K562 (cell line): ENCODE measurements at regions not wholly inside any gene's neighbourhood (a gene's known extent, or its start where the extent isn't known, plus 50 kb on each side); places are given as distances from the start of the nearest gene placed in this dataset.
"Not testable (repeated sequence)": the region's sequence is repeated elsewhere in the genome, so short reads cannot be mapped to it uniquely, and the experiment has no call there.

ENCODE experiments used
- BRD4 ChIP-seq: fragments of 200-600 bp; sonication (generic); IDR thresholded peaks from 2 replicates; pipeline ENCODE4 v1.6.1; 2017; ENCODE audit warnings: inconsistent platforms
- CHD1 ChIP-seq: fragments of 200-600 bp; sonication (generic); IDR thresholded peaks from one replicate; pipeline ENCODE4 v1.6.1; 2012; ENCODE audit warnings: mild to moderate bottlenecking, moderate library complexity, low read length, inconsistent platforms
- EZH2 ChIP-seq: IDR thresholded peaks from 2 replicates; pipeline ENCODE4 v1.6.1; 2012; ENCODE audit warnings: low read depth, mild to moderate bottlenecking, inconsistent platforms, low read length, borderline replicate concordance
- JUND ChIP-seq, 2 experiments: IDR thresholded peaks; 2 replicates in 1 of 2; 3 replicates in 1 of 2; pipeline ENCODE4 v1.6.1; 2011; ENCODE audit warnings: borderline replicate concordance in 2 of 2, low read depth in 2 of 2, low read length in 2 of 2, improper control_type of control experiment in 1 of 2, missing biosample characterization in 1 of 2, missing genetic modification characterization in 1 of 2, missing genetic modification reagents in 1 of 2
- TF ChIP-seq, protein P1 (sequence below), 3 experiments: IDR thresholded peaks in 2 of 3; conservative IDR thresholded peaks in 1 of 3; 2 replicates each; pipeline ENCODE4 v1.5.1; 2011 to 2012; ENCODE audit warnings: low read length in 3 of 3, mild to moderate bottlenecking in 3 of 3, control low read depth in 2 of 3, improper control_type of control experiment in 1 of 3, inconsistent platforms in 1 of 3, low read depth in 1 of 3, mixed read lengths in 1 of 3, moderate library complexity in 1 of 3; ENCODE audit not compliant: insufficient read depth in 2 of 3
- TF ChIP-seq, protein P2 (sequence below), 2 experiments: fragments of 450-650 bp; formaldehyde crosslinking in 1 of 2; IDR thresholded peaks; 2 replicates each; pipeline versions ENCODE4 v1.4.0 to v1.6.1; 2014 to 2020; ENCODE audit warnings: mild to moderate bottlenecking in 2 of 2, borderline replicate concordance in 1 of 2, low read depth in 1 of 2
- TF ChIP-seq, protein P3 (sequence below), 2 experiments: fragments of 450-650 bp in 1 of 2; sonication (generic) in 1 of 2; formaldehyde crosslinking in 1 of 2; IDR thresholded peaks in 1 of 2; conservative IDR thresholded peaks in 1 of 2; 2 replicates each; pipeline versions ENCODE4 v1.6.1 to v1.8.1; 2016 to 2023; ENCODE audit warnings: mild to moderate bottlenecking in 2 of 2, moderate library complexity in 2 of 2, inconsistent platforms in 1 of 2, missing genetic modification reagents in 1 of 2

DNA sequence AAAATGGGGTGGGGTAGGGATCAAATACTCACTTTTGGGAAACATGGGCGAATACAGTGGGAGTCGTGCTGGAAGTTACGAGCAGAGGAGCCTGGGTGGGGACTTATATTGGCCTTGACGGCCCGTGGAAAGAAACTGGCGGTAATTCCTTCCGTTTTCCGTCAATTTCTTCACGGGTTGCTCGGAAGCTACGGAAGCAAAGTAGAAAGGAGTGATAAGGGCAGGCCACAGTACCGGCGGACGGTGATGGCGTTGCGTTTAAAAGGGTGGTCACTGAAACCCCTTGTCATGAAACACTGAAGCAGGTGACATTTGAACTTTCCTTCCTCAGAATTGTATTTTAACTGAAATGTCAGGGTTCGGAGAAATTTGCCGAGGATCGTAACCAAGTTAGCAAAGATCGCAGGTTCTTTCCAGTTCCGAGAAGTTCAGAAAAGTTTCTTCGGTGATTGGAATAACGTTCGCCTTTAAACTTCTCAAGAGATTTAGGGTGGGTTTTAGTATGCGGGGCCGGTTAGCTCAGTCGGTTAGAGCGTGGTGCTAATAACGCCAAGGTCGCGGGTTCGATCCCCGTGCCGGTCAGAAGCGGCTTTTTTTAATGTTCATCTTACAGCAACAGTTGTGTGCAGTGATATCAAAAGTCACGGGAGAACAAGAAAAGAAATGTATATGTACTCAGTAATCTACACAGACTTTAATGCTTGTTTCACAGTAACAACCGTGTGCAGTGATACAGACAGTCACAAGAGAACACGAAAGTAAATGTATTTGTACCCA lies 482.5 kb downstream of the PRIM2 start:
- TF ChIP-seq, protein P1, sequence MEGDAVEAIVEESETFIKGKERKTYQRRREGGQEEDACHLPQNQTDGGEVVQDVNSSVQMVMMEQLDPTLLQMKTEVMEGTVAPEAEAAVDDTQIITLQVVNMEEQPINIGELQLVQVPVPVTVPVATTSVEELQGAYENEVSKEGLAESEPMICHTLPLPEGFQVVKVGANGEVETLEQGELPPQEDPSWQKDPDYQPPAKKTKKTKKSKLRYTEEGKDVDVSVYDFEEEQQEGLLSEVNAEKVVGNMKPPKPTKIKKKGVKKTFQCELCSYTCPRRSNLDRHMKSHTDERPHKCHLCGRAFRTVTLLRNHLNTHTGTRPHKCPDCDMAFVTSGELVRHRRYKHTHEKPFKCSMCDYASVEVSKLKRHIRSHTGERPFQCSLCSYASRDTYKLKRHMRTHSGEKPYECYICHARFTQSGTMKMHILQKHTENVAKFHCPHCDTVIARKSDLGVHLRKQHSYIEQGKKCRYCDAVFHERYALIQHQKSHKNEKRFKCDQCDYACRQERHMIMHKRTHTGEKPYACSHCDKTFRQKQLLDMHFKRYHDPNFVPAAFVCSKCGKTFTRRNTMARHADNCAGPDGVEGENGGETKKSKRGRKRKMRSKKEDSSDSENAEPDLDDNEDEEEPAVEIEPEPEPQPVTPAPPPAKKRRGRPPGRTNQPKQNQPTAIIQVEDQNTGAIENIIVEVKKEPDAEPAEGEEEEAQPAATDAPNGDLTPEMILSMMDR (IDR thresholded peaks at IDR 0.05 in 2 of 3, conservative IDR thresholded peaks at IDR 0.05 in 1 of 3; ENCODE audit: insufficient read depth in 2 of 3, low read depth in 1 of 3, low read length in 3 of 3): not testable (repeated sequence)
- TF ChIP-seq EZH2; JUND (IDR thresholded peaks at IDR 0.05; ENCODE audit: borderline replicate concordance, low read depth, low read length); JUND (tag; IDR thresholded peaks at IDR 0.05; ENCODE audit: borderline replicate concordance, low read depth, low read length); BRD4; CHD1: not testable (repeated sequence)
- TF ChIP-seq, protein P2, sequence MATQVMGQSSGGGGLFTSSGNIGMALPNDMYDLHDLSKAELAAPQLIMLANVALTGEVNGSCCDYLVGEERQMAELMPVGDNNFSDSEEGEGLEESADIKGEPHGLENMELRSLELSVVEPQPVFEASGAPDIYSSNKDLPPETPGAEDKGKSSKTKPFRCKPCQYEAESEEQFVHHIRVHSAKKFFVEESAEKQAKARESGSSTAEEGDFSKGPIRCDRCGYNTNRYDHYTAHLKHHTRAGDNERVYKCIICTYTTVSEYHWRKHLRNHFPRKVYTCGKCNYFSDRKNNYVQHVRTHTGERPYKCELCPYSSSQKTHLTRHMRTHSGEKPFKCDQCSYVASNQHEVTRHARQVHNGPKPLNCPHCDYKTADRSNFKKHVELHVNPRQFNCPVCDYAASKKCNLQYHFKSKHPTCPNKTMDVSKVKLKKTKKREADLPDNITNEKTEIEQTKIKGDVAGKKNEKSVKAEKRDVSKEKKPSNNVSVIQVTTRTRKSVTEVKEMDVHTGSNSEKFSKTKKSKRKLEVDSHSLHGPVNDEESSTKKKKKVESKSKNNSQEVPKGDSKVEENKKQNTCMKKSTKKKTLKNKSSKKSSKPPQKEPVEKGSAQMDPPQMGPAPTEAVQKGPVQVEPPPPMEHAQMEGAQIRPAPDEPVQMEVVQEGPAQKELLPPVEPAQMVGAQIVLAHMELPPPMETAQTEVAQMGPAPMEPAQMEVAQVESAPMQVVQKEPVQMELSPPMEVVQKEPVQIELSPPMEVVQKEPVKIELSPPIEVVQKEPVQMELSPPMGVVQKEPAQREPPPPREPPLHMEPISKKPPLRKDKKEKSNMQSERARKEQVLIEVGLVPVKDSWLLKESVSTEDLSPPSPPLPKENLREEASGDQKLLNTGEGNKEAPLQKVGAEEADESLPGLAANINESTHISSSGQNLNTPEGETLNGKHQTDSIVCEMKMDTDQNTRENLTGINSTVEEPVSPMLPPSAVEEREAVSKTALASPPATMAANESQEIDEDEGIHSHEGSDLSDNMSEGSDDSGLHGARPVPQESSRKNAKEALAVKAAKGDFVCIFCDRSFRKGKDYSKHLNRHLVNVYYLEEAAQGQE (IDR thresholded peaks at IDR 0.05; ENCODE audit: borderline replicate concordance): not testable (repeated sequence)
- TF ChIP-seq, protein P2 (CRISPR knock-in tag; IDR thresholded peaks at IDR 0.05; ENCODE audit: low read depth): not testable (repeated sequence)
- TF ChIP-seq, protein P3, sequence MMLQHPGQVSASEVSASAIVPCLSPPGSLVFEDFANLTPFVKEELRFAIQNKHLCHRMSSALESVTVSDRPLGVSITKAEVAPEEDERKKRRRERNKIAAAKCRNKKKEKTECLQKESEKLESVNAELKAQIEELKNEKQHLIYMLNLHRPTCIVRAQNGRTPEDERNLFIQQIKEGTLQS (IDR thresholded peaks at IDR 0.05): not testable (repeated sequence)
- TF ChIP-seq, protein P3 (CRISPR knock-in tag; conservative IDR thresholded peaks at IDR 0.05): not testable (repeated sequence)
